HG03066 (cell line): ENCODE measurements at regions not wholly inside any gene's neighbourhood (a gene's known extent, or its start where the extent isn't known, plus 50 kb on each side); places are given as distances from the start of the nearest gene placed in this dataset.

Experiments
- ATAC-seq: cut with Tn5 transposase; IDR thresholded peaks from one replicate; pipeline ENCODE4 v1.9.1; 2021; ENCODE audit warnings: low read depth; ENCODE audit not compliant: unreplicated experiment

DNA sequence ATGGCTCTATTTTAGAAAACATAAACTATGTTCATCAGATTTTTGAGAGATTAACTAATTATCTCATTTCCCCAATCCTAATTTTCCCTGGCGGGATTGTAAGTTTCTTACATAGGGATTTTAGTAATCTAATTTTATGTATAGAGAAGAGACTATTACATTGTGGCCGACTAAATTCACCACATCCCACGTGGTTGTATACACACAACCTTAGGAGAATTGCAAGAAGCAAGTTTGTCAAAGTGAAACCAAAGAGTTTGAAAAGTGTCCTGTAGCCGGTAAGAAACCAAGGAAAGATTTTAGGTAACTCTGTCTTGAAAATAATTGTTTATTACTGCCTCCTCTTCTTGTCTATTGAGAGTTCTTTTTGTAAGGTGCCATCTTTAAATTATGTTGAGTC, 550.6 kb downstream of the LTN1 start:
- ATAC-seq: no peak

DNA sequence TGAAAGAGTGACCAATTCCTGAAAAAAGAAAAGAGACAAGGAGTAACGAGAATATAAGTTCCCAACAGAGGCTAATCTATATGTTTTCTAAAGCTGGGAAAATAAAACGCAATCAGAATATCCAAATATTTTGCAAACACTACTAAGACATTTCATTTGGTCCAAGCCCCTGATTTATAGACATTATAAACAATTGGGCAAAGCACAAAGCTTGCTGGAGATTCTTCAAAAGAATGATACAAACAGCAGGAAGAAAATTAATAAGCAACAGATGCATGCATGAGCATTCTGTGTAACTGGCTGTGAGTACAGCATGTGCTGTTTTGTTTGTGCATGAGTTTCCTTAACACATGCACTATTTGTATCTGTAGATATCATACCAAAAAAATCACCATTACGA, 552.9 kb downstream of the LTN1 start:
- no peak for ATAC-seq

DNA sequence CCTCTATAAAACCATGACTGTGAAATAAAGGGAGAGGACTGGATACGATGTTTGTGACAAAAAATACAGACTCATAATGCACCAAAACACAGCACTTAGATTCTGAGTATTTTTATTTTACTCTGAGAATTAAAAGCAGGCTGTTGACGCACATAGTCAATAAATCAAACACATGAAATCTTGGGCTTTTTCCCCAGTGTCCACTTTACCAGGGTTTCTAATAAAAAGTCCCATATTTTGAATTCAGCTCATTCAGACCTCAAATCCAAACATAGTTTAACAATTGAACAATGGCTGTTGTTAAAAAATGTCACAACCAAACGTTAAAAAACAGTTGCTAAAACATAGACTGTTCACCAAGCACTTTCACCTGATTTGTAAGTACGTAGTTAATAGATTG, 553.4 kb downstream of the LTN1 start:
- no peak for ATAC-seq

DNA sequence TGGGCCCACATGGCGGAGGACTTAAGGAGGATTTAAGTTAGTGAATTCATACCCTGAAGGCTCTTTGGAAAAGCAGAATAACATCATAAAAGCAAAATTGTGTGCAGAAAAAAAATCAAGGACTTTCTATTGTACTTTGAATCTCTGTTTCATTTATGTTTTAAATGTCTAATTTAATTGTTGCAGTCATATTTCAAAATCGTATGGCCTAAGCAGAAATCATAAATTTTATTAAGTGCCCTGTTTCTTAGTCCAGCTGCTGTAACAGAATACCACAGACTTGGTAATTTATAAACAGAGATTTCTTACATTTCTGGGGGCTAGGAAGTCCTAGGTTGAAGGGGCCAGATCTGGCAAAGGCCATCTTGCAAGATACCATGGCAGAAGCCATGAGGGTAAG, 555.6 kb downstream of the LTN1 start:
- no peak for ATAC-seq

DNA sequence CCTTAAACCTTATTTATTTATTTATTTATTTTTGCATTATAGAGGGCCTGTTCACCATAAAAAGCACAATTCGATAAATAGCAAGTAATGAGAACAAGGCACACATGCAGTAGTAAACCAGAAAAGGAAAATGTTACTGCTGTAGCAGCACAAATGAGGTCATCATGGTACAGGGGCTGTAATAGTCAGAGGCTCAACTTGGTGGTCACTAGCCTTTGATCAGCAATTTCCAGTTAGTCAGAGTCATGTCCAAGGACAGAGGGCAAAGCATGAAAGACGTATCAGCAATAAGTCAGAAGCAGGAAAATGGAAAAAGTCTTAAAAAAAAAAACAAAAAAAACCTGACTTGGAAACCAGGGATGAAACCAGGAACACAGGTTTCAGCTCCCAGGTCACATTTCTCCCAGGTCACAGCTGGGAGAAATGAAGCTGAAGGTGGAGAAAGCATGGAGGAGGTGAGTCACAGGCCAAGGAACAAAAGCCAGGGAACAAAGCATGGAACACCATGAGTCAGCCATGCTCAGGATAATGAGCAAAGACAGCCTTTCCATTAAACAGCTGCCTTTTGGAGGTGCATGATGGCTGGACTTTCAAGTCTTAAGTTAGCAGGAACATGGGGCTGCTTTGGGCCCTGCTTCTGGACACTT, 556.3 kb downstream of the LTN1 start:
- no peak for ATAC-seq

DNA sequence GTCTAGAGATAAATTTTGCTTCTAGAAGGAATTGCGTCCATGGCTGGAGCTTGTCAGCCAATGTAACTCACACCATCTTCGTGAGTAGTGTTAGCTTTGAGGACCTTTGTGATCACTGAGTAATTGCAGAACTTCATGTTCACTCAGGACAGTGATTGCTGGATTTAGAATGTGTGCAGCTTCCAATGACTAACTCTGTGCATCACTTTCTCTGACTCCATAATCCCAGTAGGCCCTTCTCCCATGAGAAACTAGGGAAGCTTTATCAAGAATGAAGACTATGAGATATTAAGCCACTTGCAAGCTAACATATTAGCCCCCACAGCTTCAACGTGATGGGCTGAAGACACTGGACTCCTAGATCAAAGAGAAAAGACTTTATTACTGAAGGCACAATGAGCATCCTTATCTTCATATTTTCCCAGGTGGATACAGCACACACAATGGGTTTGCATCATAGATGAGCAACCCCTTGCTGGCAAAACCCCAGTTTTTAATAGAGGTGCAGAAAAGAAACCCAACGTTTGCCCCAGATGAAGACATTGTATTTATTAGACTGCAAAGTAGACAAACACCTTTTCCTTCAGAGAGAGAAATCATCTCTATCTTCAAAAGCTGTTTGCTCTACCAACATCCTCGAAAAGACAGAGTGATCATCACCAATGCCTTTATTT, 561.0 kb downstream of the LTN1 start:
- no peak for ATAC-seq

DNA sequence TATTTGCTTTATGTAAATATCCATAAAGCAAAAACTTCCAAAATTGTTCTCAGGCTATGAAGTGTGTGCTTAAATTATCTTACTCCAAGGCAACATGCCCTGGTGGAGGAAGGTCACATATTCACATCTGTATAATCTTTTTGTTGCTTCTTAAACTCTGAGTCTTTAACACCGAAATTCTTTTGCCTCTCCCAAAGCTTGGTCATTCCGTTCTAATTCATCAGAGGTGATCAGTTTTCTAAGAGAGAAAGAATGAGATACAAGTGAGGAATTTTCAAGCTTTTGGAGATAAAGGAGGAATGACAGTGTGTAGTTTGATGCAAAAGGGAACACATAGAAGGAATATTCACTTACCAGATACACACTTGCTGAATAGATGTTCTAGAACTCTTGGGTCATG, 561.7 kb downstream of the LTN1 start:
- no peak for ATAC-seq

DNA sequence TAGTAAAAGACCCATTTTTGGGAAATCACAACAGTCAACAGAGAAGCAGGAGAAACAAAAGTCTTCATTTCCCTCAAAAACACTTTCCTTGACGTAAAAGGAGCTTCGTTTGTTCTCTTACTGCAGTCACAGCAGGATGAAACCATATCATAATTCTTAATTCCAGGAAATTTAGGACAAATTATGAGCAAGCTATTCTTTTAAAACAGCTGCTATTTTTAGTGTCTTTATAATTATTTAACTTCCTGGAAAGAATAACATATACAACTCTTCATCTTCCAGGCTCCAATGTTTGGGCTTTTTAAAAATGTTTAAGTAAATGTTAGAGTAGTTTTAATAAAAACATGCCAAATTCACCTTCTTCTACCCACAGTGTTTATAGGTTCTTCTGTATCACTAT, 563.5 kb downstream of the LTN1 start:
- no peak for ATAC-seq

DNA sequence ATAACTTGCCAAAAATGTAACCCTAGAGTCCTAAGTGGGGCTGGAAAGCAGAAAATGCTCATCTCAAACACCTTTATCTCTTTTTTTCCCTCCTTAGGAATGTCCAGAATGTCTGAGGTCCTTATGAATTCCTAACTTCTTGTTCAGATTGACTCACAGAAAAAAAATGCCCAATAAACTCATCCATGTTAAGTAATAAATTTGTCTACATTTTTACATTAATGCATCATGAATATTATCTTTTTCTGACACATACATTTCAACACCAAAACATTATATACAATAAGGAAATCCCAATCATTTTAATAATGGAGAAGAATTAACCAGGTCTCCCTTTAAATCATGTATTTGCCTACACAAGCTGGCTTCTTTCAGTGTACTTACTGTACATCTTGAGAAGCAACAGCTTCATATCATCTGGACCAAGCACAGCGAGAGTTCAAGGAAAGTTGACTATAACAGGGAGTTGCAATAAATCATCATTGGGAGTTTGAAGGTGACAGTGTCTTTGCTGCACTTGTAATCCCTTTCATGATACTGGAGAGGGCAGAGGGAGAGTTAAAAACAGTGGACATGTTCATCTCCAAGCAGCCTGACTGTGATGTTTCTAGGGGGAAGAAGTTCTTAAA, 565.2 kb downstream of the LTN1 start:
- ATAC-seq: no peak

DNA sequence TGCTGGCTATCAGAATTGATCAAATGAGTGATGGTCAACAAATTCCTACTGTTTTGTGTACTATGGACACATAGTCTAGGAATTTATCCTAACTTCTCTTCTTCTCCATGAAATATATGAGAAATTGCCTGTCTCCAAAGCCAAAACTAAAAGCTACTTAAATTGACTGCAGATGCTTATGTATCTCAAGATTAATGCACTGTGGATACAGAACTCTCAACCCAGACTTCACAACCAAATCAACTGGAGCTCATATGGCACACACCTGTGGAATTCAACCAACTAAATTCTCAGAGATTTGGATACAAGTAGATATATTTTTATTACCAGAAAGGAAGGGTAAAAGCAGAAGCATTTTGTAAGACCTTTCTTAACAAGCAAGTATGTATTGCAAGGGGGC, 566.1 kb downstream of the LTN1 start:
- no peak for ATAC-seq

DNA sequence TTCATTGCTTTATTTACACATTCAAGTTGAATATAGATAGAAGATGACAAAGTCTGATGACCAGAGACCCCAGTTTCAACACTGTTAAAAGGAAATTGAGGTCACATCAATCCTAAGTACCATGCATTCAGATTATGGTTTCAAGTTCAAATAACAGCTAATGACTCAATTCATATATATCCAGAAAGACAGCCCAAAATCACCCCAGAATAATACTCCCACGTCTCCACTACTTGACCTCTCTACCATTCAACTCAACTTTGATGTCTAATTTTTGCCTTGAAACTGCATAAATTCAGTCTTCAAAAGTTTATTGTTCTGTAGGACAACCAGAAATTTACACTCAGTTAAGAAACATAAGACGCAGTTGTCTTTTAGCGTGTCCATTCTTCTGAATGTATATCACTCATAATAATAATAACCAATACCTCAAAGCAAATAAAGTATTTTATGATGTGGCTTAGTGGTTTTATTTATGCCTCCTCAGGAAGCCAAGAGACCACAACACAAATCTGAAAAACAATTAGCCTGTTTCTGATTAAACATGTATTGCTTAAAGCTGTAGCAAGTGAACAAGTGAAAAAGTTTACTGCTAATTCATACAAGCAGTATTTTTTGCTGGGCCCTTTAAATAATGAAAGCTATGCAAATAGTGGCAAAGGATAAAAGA, 569.0 kb downstream of the LTN1 start:
- ATAC-seq: no peak

DNA sequence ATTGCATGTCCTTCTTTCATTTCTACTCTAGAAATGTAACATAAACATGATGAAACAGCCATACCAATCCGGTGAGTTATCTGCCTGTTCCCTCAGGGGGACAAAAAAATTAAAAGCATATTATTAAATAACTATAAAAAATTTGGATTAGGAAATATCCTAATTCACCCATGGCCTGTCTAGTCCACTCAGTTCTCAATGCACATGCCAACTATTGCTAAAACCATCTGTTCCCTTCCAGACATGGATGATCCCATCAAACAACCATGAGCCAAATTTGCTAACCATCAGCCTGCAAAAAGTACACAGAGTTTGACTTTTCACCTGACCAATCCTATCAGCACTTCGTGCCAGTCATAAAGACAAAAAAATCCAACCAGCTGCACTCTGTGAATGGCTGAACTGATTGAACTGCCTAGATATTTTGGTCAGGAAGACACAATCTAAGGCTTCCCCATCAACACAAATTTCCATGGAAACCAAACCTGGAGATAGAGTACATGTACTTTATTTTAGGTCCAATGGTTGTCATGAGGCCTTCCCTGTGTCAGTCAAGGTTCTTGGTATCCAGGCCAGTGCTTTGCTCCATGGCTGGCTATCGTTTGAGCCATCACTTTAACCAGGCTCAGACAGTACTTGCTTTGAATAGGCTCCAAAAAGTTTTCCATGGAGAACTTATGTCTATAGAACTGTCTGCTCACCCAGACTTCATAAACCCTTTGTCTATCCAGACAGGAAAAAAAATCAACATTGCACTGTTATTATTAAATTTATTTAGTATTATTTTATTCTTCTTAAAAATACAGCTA, 570.8 kb downstream of the LTN1 start:
- no peak for ATAC-seq

DNA sequence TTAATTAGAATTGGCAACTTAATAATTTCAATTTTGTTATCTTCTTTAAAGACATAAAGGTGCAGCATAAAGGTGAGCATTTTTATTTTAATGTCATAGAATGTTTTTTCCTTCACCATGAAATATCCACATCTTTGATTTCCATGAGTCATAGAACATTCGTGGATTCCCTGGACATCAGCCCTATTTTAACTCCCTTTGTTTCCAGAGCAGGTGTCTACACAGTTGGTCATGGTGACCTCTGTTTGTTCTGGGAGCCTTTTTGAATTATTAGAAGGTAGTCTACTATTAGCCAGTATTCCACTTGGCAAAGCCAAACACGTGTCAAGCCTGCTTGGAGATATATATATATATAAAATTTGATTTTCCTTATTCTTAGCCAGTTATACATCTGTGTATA, 572.9 kb downstream of the LTN1 start:
- ATAC-seq: no peak

DNA sequence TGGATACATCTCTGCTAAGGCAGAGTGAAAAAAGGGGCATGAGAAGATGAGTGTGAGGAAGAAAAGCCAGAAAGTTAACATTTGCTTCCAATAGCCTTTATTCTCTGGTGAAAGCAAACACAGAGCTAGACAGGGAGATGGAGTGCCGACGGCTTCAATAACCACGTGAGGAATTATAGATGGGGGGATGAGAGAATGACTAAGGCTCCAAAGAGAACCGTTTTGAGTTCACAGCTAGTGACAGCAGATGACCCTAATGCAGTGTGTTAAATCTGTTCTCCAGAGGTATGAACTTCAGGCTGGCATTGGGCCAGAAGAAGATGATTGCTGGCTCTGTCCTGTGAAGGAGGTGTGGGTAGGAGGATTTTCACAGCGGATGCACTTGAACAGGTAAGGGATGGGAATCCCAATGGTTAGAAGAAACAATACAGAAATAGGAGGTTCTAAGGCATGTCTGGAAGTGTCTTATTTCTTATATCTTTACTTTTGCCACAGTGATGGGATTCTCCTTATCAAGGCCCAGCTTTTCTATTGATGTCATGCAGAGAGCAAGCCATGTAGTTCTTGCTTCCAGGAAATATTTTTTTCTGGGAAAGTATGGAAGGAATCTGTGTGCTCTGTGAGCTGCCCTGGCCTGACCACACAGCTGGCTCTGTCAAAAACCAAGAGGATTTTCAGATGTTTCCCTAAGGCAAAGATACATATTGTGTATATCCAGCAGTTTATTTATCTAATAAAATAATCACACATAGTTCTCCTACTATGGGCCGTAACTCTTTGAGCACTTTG, 573.8 kb downstream of the LTN1 start:
- ATAC-seq: no peak

DNA sequence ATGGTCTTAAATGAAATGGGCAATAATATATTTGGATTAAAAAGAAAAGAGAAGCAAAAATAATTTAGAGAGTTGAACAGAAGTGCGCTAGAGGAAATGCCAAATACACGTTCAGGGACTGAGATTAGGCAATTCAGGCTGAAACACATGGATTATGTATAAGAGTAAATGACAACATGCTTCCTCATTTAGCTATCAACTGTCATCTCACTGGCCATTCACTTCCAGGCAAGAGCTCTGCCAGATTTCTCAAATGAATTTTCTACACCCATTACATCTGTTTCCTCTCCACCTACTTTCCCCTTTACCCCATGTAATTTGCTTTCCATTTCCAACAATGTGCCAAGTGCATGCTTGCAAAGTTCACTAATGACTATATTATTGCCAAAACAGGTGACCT, 582.4 kb downstream of the LTN1 start:
- ATAC-seq: no peak

DNA sequence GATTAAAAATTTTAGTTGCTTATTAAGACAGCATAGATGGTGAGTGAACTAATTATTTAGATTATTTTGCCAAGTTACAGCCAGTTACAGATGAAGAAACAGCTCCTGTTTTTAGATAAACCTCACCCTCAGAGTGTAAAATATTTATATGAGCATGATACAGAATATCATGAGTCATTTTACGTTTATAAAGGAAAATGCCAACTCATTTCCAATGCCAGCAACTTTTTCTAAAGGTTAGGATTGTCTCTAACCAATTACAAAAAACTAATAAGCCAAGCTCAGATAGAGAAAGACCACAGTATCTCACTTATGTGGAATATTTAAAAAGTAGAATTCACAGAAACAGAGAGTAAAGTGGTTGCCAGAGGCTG, 590.1 kb downstream of the LTN1 start:
- no peak for ATAC-seq

DNA sequence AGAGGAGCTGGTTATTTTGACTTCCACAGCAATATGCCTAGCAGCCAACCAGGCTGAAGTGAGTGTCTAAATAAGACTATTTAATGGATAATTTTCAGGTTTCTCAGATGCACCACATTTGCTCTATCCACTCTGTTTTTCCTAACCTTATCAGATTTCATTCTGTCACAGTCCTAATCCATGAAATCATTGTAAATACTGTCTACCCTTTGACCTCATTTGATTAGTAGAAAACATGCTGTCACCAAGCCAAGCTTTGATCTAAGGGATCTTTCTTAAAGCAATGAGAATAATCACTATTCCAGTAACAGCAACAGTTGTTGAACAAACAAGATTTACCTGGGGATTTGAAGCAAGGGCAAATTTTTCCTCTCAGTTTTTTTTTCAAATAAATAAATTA, 595.6 kb downstream of the LTN1 start:
- ATAC-seq: no peak

DNA sequence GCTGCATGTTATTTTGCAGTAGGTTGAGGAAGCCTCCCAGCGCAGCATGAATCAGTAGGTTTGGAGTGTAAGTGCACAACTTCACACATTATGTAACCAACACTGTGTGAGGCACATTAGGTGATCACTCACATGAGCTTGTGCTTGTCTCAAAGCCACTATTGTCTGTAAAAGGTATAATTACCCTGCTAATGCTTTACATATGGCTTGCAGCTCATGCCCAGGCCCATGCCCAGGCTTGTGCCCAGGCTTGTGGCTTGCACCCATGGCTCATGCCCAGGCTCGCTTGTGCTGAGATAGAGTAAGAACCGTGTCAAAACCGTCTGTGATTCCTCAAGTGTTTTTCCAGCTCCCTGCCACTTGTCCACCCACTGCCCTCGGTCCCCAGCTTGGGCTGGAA, 596.3 kb downstream of the LTN1 start:
- no peak for ATAC-seq

DNA sequence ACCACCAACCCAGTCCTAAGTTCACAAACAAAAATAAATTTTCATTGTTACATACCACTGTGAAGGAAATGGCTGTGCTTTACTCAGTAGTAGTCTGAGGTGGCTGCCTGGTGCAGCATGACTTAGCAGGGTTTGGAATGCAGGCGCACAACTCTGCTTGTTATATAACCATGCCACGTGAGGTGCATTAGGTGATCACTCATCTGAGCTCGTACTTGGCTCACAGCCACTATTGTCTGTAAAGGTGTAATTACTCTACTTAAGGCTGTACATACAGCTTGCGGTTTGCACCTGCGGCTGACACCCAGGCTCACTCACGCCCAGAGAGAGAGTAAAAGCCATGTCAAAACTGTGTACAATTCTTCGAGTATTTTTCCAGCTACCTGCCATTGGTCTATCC, 599.4 kb downstream of the LTN1 start:
- ATAC-seq: no peak
